Mammary epithelial cell (primary cell): ENCODE measurements at regions not wholly inside any gene's neighbourhood (a gene's known extent, or its start where the extent isn't known, plus 50 kb on each side); places are given as distances from the start of the nearest gene placed in this dataset.

Experiments
- EZH2 ChIP-seq: IDR thresholded peaks from 2 replicates; pipeline ENCODE4 v1.6.1; 2012; ENCODE audit warnings: low read length, inconsistent platforms, borderline replicate concordance
- TF ChIP-seq, protein P1 (sequence below), 2 donors: IDR thresholded peaks in 1 of 2; conservative IDR thresholded peaks in 1 of 2; 2 replicates each; pipeline ENCODE4 v1.5.1; 2011 to 2012; ENCODE audit warnings: inconsistent platforms in 2 of 2, low read length in 2 of 2, mild to moderate bottlenecking in 2 of 2, control low read depth in 1 of 2, low read depth in 1 of 2; ENCODE audit not compliant: insufficient read depth in 1 of 2; ENCODE audit errors: extremely low read depth in 1 of 2

DNA sequence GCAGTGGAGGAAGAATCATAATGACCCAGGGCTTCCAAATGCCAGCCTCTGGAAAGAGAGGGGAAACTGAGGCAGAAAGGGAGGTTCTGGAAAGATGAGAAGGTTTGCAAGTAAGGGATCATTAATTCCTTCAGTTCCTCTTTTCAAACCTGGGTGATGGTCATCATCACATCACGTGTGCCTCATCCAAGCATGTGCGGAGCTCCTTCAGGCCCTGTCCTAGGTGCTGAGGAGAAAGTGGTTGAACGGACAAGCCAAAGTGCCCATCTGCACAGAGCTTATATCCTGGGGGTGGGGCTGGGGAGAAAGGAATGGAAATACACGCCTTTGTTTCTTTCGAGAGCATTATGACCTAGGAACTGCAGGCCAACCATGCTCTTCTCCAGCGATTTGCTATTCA is 60.2 kb upstream of the AFF3 start:
- TF ChIP-seq, protein P1, sequence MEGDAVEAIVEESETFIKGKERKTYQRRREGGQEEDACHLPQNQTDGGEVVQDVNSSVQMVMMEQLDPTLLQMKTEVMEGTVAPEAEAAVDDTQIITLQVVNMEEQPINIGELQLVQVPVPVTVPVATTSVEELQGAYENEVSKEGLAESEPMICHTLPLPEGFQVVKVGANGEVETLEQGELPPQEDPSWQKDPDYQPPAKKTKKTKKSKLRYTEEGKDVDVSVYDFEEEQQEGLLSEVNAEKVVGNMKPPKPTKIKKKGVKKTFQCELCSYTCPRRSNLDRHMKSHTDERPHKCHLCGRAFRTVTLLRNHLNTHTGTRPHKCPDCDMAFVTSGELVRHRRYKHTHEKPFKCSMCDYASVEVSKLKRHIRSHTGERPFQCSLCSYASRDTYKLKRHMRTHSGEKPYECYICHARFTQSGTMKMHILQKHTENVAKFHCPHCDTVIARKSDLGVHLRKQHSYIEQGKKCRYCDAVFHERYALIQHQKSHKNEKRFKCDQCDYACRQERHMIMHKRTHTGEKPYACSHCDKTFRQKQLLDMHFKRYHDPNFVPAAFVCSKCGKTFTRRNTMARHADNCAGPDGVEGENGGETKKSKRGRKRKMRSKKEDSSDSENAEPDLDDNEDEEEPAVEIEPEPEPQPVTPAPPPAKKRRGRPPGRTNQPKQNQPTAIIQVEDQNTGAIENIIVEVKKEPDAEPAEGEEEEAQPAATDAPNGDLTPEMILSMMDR (conservative IDR thresholded peaks at IDR 0.05 in 1 of 2, IDR thresholded peaks at IDR 0.05 in 1 of 2; ENCODE audit: extremely low read depth in 1 of 2, insufficient read depth in 1 of 2, low read depth in 1 of 2, low read length in 2 of 2) = no peak
- no peak for TF ChIP-seq EZH2
